Retinal pigment epithelial cell (primary cell): ENCODE measurements at regions not wholly inside any gene's neighbourhood (a gene's known extent, or its start where the extent isn't known, plus 50 kb on each side); places are given as distances from the start of the nearest gene placed in this dataset.

Experiments used
- DNase-seq: peaks from one replicate; pipeline ENCODE4 v3.0.0-alpha.2; 2010; ENCODE audit warnings: low read depth
- H3K4me3 ChIP-seq: 2 replicates; pipeline ENCODE4 v1.5.1; 2011; ENCODE audit warnings: mild to moderate bottlenecking, low read length, control low read depth, moderate library complexity
- CTCF ChIP-seq: conservative IDR thresholded peaks from 2 replicates; pipeline ENCODE4 v1.5.1; 2011; ENCODE audit warnings: low read depth, low read length, control low read depth, inconsistent platforms

GRCh38 chr2:52571380-52572347, 1195.9 kb upstream of the CHAC2 start:
- H3K4me3 ChIP-seq: no peak overlapping the region
- no peak for DNase-seq
- no peak for TF ChIP-seq CTCF

GRCh38 chr2:52570716-52571115, 1196.9 kb upstream of the CHAC2 start:
- no peak for TF ChIP-seq CTCF
- DNase-seq: no peak
- no peak overlapping the region for H3K4me3 ChIP-seq

- no peak overlapping the region for H3K4me3 ChIP-seq
- TF ChIP-seq CTCF: no peak
- DNase-seq: no peak
Observed at GRCh38 chr2:52563151-52563550, 1204.5 kb upstream of the CHAC2 start.

- TF ChIP-seq CTCF: no peak
- no peak for DNase-seq
- no peak overlapping the region for H3K4me3 ChIP-seq
Observed at GRCh38 chr2:52558265-52558664, 1209.3 kb upstream of the CHAC2 start.

- TF ChIP-seq CTCF: no peak
- no peak overlapping the region for H3K4me3 ChIP-seq
- no peak for DNase-seq
Observed at GRCh38 chr2:52542297-52542696, 1225.3 kb upstream of the CHAC2 start.

GRCh38 chr2:52539026-52539970, 1228.3 kb upstream of the CHAC2 start:
- DNase-seq: peak; percentile 7
- no peak overlapping the region for H3K4me3 ChIP-seq
- no peak for TF ChIP-seq CTCF
